GM19025 (cell line): ENCODE measurements at regions not wholly inside any gene's neighbourhood (a gene's known extent, or its start where the extent isn't known, plus 50 kb on each side); places are given as distances from the start of the nearest gene placed in this dataset.

Experiments
- ATAC-seq: cut with Tn5 transposase; IDR thresholded peaks from one replicate; pipeline ENCODE4 v1.9.1; 2021; ENCODE audit warnings: mild to moderate bottlenecking, low read depth, moderate library complexity; ENCODE audit not compliant: unreplicated experiment

GRCh38 chr9:38287420-38287985, 105.0 kb upstream of the ALDH1B1 start:
- no peak for ATAC-seq

GRCh38 chr9:38286766-38287165, 105.7 kb upstream of the ALDH1B1 start:
- no peak for ATAC-seq

GRCh38 chr9:38286357-38286756, 106.1 kb upstream of the ALDH1B1 start:
- no peak for ATAC-seq

- no peak for ATAC-seq
These were observed 107.3 kb upstream of the ALDH1B1 start for GRCh38 chr9:38285236-38285635.

GRCh38 chr9:38284588-38285051, 107.9 kb upstream of the ALDH1B1 start:
- no peak for ATAC-seq

GRCh38 chr9:38284039-38284575, 108.4 kb upstream of the ALDH1B1 start:
- no peak for ATAC-seq

- no peak for ATAC-seq
These were observed 109.7 kb upstream of the ALDH1B1 start for GRCh38 chr9:38282756-38283155.

- no peak for ATAC-seq
These were observed 110.6 kb upstream of the ALDH1B1 start for GRCh38 chr9:38281917-38282316.

GRCh38 chr9:38281196-38281595, 111.3 kb upstream of the ALDH1B1 start:
- ATAC-seq, result no peak

GRCh38 chr9:38280251-38280800, 112.2 kb upstream of the ALDH1B1 start:
- no peak for ATAC-seq

- ATAC-seq, result no peak
These were observed 113.4 kb upstream of the ALDH1B1 start for GRCh38 chr9:38278931-38279679.

- ATAC-seq, result no peak
These were observed 114.0 kb upstream of the ALDH1B1 start for GRCh38 chr9:38278457-38278856.

- ATAC-seq, result no peak
These were observed 114.8 kb upstream of the ALDH1B1 start for GRCh38 chr9:38277601-38278200.

- ATAC-seq, result no peak
These were observed 115.6 kb upstream of the ALDH1B1 start for GRCh38 chr9:38276771-38277439.

- no peak for ATAC-seq
These were observed 117.7 kb upstream of the ALDH1B1 start for GRCh38 chr9:38274800-38275199.

- no peak for ATAC-seq
These were observed 119.8 kb upstream of the ALDH1B1 start for GRCh38 chr9:38272710-38273109.

- ATAC-seq, result no peak
These were observed 120.7 kb upstream of the ALDH1B1 start for GRCh38 chr9:38271666-38272241.

GRCh38 chr9:38269775-38270174, 122.7 kb upstream of the ALDH1B1 start:
- no peak for ATAC-seq

- no peak for ATAC-seq
These were observed 129.0 kb upstream of the ALDH1B1 start for GRCh38 chr9:38263532-38263931.

- ATAC-seq, result no peak
These were observed 132.8 kb upstream of the ALDH1B1 start for GRCh38 chr9:38259519-38260218.
